Liver (tissue), 3 donors: ENCODE measurements at regions not wholly inside any gene's neighbourhood (a gene's known extent, or its start where the extent isn't known, plus 50 kb on each side); places are given as distances from the start of the nearest gene placed in this dataset.
A peak's percentile ranks its signal among the peaks of the same experiment; 100 is the strongest.

ENCODE experiments used
- EGR1 ChIP-seq, 2 donors: IDR thresholded peaks; 2 replicates each; pipeline ENCODE4 v1.6.1; 2016 to 2018; ENCODE audit warnings: antibody characterized with exemption in 2 of 2, low read depth in 2 of 2
- NR2F2 ChIP-seq: IDR thresholded peaks from 2 replicates; pipeline ENCODE4 v1.6.1; 2016; ENCODE audit warnings: antibody characterized with exemption
- RAD21 ChIP-seq, 2 donors: IDR thresholded peaks; 2 replicates each; pipeline ENCODE4 v1.6.1; 2016; ENCODE audit warnings: antibody characterized with exemption in 2 of 2, mild to moderate bottlenecking in 2 of 2
- RXRA ChIP-seq, 2 donors: IDR thresholded peaks; 2 replicates each; pipeline ENCODE4 v1.6.1; 2017 to 2018; ENCODE audit warnings: antibody characterized with exemption in 2 of 2, mild to moderate bottlenecking in 1 of 2
- TAF1 ChIP-seq: conservative IDR thresholded peaks from 2 replicates; pipeline ENCODE4 v1.6.1; 2016; ENCODE audit warnings: antibody characterized with exemption, mild to moderate bottlenecking
- YY1 ChIP-seq: IDR thresholded peaks from 2 replicates; pipeline ENCODE4 v1.6.1; 2016; ENCODE audit warnings: antibody characterized with exemption, mild to moderate bottlenecking
- TF ChIP-seq, protein P1 (sequence below): fragments of 150-350 bp; IDR thresholded peaks from 2 replicates; pipeline ENCODE4 v1.5.1; 2017; ENCODE audit warnings: improper control_type of control experiment, low read depth, low read length; ENCODE audit not compliant: missing input control
- TF ChIP-seq, protein P2 (sequence below): IDR thresholded peaks from 2 replicates; pipeline ENCODE4 v1.6.1; 2016; ENCODE audit warnings: antibody characterized with exemption
- TF ChIP-seq, protein P3 (sequence below): IDR thresholded peaks from 2 replicates; pipeline ENCODE4 v1.6.1; 2016; ENCODE audit warnings: antibody characterized with exemption, mild to moderate bottlenecking
- TF ChIP-seq, protein P4 (sequence below): IDR thresholded peaks from 2 replicates; pipeline ENCODE4 v1.6.1; 2016; ENCODE audit warnings: antibody characterized with exemption
- donor health status: healthy.
- donor health status: healthy.

DNA sequence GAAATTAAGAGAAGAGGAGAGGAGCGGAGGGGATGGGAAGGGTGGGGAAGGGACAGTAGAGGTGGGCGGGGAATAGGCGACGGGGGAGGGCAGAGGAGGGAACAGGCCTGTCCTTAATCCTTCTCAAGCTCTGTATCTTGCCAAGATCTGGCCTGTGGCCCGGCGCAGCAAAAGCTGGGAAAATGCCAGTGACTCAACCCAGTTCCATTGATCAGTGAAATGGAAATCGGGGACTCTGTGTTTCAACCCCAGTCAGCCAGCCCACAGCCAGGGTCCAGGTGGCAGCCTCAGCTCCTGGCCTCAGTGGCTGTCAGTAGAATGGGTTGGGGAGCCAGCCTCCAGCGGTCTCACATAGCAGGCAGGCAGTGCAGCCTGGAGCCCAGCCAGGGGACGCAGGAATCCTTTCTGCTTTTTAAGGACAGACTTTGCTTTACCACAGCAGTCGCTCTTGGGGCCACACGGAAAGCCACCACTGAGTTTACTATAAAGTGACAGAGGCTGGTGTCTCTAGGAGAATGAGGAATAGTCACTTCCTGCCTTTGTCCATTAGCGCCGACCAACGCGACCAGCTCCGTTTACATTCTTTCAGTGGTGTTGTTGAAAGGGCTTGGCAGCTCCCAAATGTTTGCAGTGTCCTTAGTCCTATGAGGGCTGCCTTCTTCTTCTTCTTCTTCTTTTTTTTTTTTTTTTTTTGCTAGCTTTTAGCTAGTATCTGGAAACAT, 128.0 kb downstream of the RIN2 start:
- TF ChIP-seq, protein P1, sequence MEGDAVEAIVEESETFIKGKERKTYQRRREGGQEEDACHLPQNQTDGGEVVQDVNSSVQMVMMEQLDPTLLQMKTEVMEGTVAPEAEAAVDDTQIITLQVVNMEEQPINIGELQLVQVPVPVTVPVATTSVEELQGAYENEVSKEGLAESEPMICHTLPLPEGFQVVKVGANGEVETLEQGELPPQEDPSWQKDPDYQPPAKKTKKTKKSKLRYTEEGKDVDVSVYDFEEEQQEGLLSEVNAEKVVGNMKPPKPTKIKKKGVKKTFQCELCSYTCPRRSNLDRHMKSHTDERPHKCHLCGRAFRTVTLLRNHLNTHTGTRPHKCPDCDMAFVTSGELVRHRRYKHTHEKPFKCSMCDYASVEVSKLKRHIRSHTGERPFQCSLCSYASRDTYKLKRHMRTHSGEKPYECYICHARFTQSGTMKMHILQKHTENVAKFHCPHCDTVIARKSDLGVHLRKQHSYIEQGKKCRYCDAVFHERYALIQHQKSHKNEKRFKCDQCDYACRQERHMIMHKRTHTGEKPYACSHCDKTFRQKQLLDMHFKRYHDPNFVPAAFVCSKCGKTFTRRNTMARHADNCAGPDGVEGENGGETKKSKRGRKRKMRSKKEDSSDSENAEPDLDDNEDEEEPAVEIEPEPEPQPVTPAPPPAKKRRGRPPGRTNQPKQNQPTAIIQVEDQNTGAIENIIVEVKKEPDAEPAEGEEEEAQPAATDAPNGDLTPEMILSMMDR, result no peak
- TF ChIP-seq, protein P2, sequence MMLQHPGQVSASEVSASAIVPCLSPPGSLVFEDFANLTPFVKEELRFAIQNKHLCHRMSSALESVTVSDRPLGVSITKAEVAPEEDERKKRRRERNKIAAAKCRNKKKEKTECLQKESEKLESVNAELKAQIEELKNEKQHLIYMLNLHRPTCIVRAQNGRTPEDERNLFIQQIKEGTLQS, result no peak
- TF ChIP-seq RAD21 (IDR thresholded peaks at IDR 0.05) (no peak), NR2F2 (no peak), YY1 (no peak), RXRA (IDR thresholded peaks at IDR 0.05) (peak in 1 of 2 donors; percentile 20), EGR1 (IDR thresholded peaks at IDR 0.05; ENCODE audit: low read depth in 2 of 2) (no peak), TAF1 (no peak)
- TF ChIP-seq, protein P3, sequence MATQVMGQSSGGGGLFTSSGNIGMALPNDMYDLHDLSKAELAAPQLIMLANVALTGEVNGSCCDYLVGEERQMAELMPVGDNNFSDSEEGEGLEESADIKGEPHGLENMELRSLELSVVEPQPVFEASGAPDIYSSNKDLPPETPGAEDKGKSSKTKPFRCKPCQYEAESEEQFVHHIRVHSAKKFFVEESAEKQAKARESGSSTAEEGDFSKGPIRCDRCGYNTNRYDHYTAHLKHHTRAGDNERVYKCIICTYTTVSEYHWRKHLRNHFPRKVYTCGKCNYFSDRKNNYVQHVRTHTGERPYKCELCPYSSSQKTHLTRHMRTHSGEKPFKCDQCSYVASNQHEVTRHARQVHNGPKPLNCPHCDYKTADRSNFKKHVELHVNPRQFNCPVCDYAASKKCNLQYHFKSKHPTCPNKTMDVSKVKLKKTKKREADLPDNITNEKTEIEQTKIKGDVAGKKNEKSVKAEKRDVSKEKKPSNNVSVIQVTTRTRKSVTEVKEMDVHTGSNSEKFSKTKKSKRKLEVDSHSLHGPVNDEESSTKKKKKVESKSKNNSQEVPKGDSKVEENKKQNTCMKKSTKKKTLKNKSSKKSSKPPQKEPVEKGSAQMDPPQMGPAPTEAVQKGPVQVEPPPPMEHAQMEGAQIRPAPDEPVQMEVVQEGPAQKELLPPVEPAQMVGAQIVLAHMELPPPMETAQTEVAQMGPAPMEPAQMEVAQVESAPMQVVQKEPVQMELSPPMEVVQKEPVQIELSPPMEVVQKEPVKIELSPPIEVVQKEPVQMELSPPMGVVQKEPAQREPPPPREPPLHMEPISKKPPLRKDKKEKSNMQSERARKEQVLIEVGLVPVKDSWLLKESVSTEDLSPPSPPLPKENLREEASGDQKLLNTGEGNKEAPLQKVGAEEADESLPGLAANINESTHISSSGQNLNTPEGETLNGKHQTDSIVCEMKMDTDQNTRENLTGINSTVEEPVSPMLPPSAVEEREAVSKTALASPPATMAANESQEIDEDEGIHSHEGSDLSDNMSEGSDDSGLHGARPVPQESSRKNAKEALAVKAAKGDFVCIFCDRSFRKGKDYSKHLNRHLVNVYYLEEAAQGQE, result peak; percentile 28
- TF ChIP-seq, protein P4, sequence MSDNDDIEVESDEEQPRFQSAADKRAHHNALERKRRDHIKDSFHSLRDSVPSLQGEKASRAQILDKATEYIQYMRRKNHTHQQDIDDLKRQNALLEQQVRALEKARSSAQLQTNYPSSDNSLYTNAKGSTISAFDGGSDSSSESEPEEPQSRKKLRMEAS, result no peak
